Endothelial cell of umbilical vein (primary cell): ENCODE measurements at regions not wholly inside any gene's neighbourhood (a gene's known extent, or its start where the extent isn't known, plus 50 kb on each side); places are given as distances from the start of the nearest gene placed in this dataset.

Experiments used
- BruUV-seq: library from RNA; stranded (reverse); fragments of 400-500 nt; replicated peaks from 2 replicates; lab custom pipeline; 2021; lab: Mats Ljungman, UMichigan
- CTCF ChIA-PET: fragments of 300-600, 350-600 bp; sonication (Branson Sonifier 250); formaldehyde crosslinking; loops from one replicate; lab custom pipeline; 2021; ENCODE audit warnings: antibody characterized with exemption, inconsistent platforms; lab: Charles Lee
- POLR2A ChIA-PET: fragments of 300-600, 350-600 bp; sonication (Branson Sonifier 250); formaldehyde crosslinking; loops from one replicate; lab custom pipeline; 2021; ENCODE audit warnings: antibody characterized with exemption, inconsistent platforms; lab: Charles Lee
- DNase-seq: peaks from one replicate; pipeline ENCODE4 v3.0.0-alpha.2; 2011; ENCODE audit warnings: low read depth, low spot score
- FAIRE-seq: peaks from 2 replicates; lab custom pipeline; 2011; peaks lifted over from hg19 to GRCh38; lab: Jason Lieb, UNC
- H2AFZ ChIP-seq: 2 replicates; pipeline ENCODE4 v1.6.0; 2012; ENCODE audit warnings: low read depth, low read length, control low read depth, inconsistent platforms
- H3K27ac ChIP-seq: 2 replicates; pipeline ENCODE4 v1.5.1; 2011; ENCODE audit warnings: low read depth, mild to moderate bottlenecking, control low read depth, low read length, moderate library complexity; ENCODE audit not compliant: insufficient read depth
- H3K27me3 ChIP-seq, 2 experiments: 2 replicates each; pipeline versions ENCODE4 v1.6.0 to v1.6.1; 2011; ENCODE audit warnings: low read length in 2 of 2, mixed read lengths in 1 of 2; ENCODE audit not compliant: control insufficient read depth in 2 of 2, insufficient read depth in 2 of 2
- H3K36me3 ChIP-seq, 2 experiments: 2 replicates in 1 of 2; 3 replicates in 1 of 2; pipeline ENCODE4 v1.5.1; 2011; ENCODE audit warnings: low read length in 2 of 2, mild to moderate bottlenecking in 1 of 2, moderate library complexity in 1 of 2; ENCODE audit not compliant: control insufficient read depth in 2 of 2, insufficient read depth in 2 of 2; ENCODE audit errors: extremely low read depth in 1 of 2
- H3K4me1 ChIP-seq: 3 replicates; pipeline ENCODE4 v1.5.1; 2011; ENCODE audit warnings: mild to moderate bottlenecking, low read length; ENCODE audit not compliant: control insufficient read depth, insufficient read depth; ENCODE audit errors: extremely low read depth
- H3K4me2 ChIP-seq: 2 replicates; pipeline ENCODE4 v1.6.1; 2011; ENCODE audit warnings: low read length, control low read depth, mixed read lengths; ENCODE audit not compliant: insufficient read depth
- H3K4me3 ChIP-seq, 3 experiments: fragments of 200-600 bp in 1 of 3; sonication (generic), shearing (Covaris generic) in 1 of 3; replicated peaks in 1 of 3; 2 replicates each; pipeline ENCODE4 v1.5.1; 2011 to 2016; ENCODE audit warnings: control low read depth in 3 of 3, low read length in 3 of 3, mild to moderate bottlenecking in 2 of 3, inconsistent platforms in 1 of 3, low read depth in 1 of 3, moderate library complexity in 1 of 3; ENCODE audit not compliant: insufficient read depth in 1 of 3
- H3K79me2 ChIP-seq: 2 replicates; pipeline ENCODE4 v1.6.0; 2012; ENCODE audit warnings: low read length, inconsistent platforms; ENCODE audit not compliant: control insufficient read depth, insufficient read depth
- H3K9ac ChIP-seq: replicated peaks from 2 replicates; pipeline ENCODE3; 2011; ENCODE audit warnings: low read length, control low read depth; ENCODE audit not compliant: insufficient read depth; ENCODE audit errors: extremely low read depth
- H3K9me1 ChIP-seq: replicated peaks from 3 replicates; pipeline ENCODE4 v1.6.0; 2011; ENCODE audit warnings: mild to moderate bottlenecking, low read length; ENCODE audit not compliant: control insufficient read depth, insufficient read depth; ENCODE audit errors: extremely low read depth
- H3K9me3 ChIP-seq: replicated peaks from 2 replicates; pipeline ENCODE4 v1.5.1; 2012; ENCODE audit warnings: low read length, inconsistent platforms; ENCODE audit not compliant: control insufficient read depth, insufficient read depth
- H4K20me1 ChIP-seq: replicated peaks from 2 replicates; pipeline ENCODE3; 2011; ENCODE audit warnings: mild to moderate bottlenecking, low read length; ENCODE audit not compliant: control insufficient read depth, insufficient read depth; ENCODE audit errors: extremely low read depth
- EZH2 ChIP-seq: IDR thresholded peaks from 2 replicates; pipeline ENCODE4 v1.6.1; 2012; ENCODE audit warnings: borderline replicate concordance, low read depth, mild to moderate bottlenecking, moderate library complexity, low read length, inconsistent platforms; ENCODE audit not compliant: severe bottlenecking
- POLR2A ChIP-seq: IDR thresholded peaks from 2 replicates; pipeline ENCODE4 v1.6.1; 2012; ENCODE audit warnings: low read depth, mild to moderate bottlenecking, control low read depth, low read length
- POLR2AphosphoS5 ChIP-seq: IDR thresholded peaks from 2 replicates; pipeline ENCODE4 v1.6.1; 2012; ENCODE audit warnings: low read depth, mild to moderate bottlenecking, control low read depth, low read length, moderate library complexity; ENCODE audit not compliant: insufficient read depth
- dilution Hi-C: fragments of 300-500 bp; cut with MboI; formaldehyde crosslinking; loops from one replicate; pipeline ENCODE4 v1.15.0; 2019; ENCODE audit warnings: low sequenced_read_pairs; ENCODE audit not compliant: extremely low pct_ligation_motif_present
- intact Hi-C: fragments of 100-400 bp; cut with micrococcal nuclease; formaldehyde crosslinking; loops from one replicate; pipeline ENCODE4 v1.10.0; 2022
- TF ChIP-seq, protein P1 (sequence below), 2 donors: IDR thresholded peaks; 1 replicate in 1 of 2; 2 replicates in 1 of 2; pipeline ENCODE4 v1.5.1; 2011; ENCODE audit warnings: low read length in 2 of 2, mild to moderate bottlenecking in 2 of 2, moderate library complexity in 2 of 2, control low read depth in 1 of 2, inconsistent platforms in 1 of 2, low read depth in 1 of 2; ENCODE audit not compliant: insufficient read depth in 1 of 2; ENCODE audit errors: extremely low read depth in 1 of 2

DNA sequence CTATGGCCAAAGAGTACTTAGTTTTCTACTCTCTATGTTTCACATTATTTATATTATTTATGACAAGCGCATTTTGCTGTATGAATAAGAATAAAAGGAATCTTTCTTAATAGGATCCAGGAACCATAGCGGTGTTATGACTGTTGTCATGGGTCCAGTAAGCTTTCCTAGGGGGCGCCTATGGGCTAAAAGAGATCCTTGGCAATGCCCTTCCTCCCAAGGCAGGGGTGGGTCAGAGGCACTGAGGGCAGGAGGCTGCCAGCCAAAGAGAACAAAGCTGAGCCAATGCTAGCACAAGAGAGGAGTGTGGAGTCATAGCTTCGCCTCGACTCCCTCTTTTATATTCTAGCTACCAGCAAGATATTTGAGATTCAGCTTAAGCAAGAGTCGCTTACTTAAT is 98.4 kb upstream of the GNAQ start:
- Histone ChIP-seq H3K9ac (no peak overlapping the region), H4K20me1 (no peaks in the 10 kb centered on the region), H3K4me1 (peaks cover 11% of the 10 kb centered on the region), H3K4me2 (no peak overlapping the region), H3K36me3 (no peaks in the 10 kb centered on the region), H3K9me1 (no peaks in the 10 kb centered on the region), H3K27me3 (no peaks in the 10 kb centered on the region), H3K79me2 (no peaks in the 10 kb centered on the region), H3K27ac (no peak overlapping the region), H3K4me3 (no peak overlapping the region), H2AFZ (no peak overlapping the region), H3K9me3 (no peaks in the 10 kb centered on the region)
- TF ChIP-seq POLR2A, result no peak
- TF ChIP-seq POLR2AphosphoS5, result no peak
- no peak for TF ChIP-seq EZH2
- TF ChIP-seq, protein P1, sequence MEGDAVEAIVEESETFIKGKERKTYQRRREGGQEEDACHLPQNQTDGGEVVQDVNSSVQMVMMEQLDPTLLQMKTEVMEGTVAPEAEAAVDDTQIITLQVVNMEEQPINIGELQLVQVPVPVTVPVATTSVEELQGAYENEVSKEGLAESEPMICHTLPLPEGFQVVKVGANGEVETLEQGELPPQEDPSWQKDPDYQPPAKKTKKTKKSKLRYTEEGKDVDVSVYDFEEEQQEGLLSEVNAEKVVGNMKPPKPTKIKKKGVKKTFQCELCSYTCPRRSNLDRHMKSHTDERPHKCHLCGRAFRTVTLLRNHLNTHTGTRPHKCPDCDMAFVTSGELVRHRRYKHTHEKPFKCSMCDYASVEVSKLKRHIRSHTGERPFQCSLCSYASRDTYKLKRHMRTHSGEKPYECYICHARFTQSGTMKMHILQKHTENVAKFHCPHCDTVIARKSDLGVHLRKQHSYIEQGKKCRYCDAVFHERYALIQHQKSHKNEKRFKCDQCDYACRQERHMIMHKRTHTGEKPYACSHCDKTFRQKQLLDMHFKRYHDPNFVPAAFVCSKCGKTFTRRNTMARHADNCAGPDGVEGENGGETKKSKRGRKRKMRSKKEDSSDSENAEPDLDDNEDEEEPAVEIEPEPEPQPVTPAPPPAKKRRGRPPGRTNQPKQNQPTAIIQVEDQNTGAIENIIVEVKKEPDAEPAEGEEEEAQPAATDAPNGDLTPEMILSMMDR (IDR thresholded peaks at IDR 0.05; ENCODE audit: extremely low read depth in 1 of 2, insufficient read depth in 1 of 2, low read depth in 1 of 2, low read length in 2 of 2), result peak; percentile 36 to 55
- FAIRE-seq (peak; percentile 73), DNase-seq (peak; percentile 87)
- no TSS peak for BruUV-seq
- intact Hi-C loops (loop anchor here (5.0 kb wide), 2 partner anchors 82 to 237 kb away; no protein-coding TSS in a partner anchor), dilution Hi-C loops (no loop called here)
- ChIA-PET CTCF (interaction anchor here (0.6 to 3.4 kb wide), 21 partner anchors 9 to 378 kb away, joined by 3 to 30 read pairs (median 4); partner anchors contain the start of gene PSAT1), POLR2A (no interaction called here)
